HepG2 (cell line): ENCODE measurements at regions not wholly inside any gene's neighbourhood (a gene's known extent, or its start where the extent isn't known, plus 50 kb on each side); places are given as distances from the start of the nearest gene placed in this dataset.

Experiments used
- DPF2 ChIP-seq: sonication (generic); formaldehyde crosslinking; IDR thresholded peaks from 2 replicates; pipeline ENCODE4 v1.4.0; 2020; ENCODE audit warnings: mild to moderate bottlenecking, low read depth, missing genetic modification reagents, borderline replicate concordance
- KAT7 ChIP-seq: IDR thresholded peaks from 2 replicates; pipeline ENCODE4 v1.6.1; 2018; ENCODE audit warnings: borderline replicate concordance, missing compliant biosample characterization
- MTF2 ChIP-seq: sonication (generic); formaldehyde crosslinking; IDR thresholded peaks from 2 replicates; pipeline ENCODE4 v1.5.0; 2020; ENCODE audit warnings: missing genetic modification reagents, borderline replicate concordance
- PAX8 ChIP-seq: sonication (generic); formaldehyde crosslinking; IDR thresholded peaks from 2 replicates; pipeline ENCODE4 v1.8.0; 2022; ENCODE audit warnings: mild to moderate bottlenecking, missing genetic modification reagents, borderline replicate concordance
- POLR2AphosphoS5 ChIP-seq: IDR thresholded peaks from 2 replicates; pipeline ENCODE4 v1.6.1; 2012; ENCODE audit warnings: low read depth, low read length
- SALL2 ChIP-seq: sonication (generic); formaldehyde crosslinking; IDR thresholded peaks from 2 replicates; pipeline ENCODE4 v1.8.1; 2023; ENCODE audit warnings: mild to moderate bottlenecking, missing genetic modification reagents, inconsistent platforms
- ZBTB21 ChIP-seq: sonication (generic); formaldehyde crosslinking; IDR thresholded peaks from 2 replicates; pipeline ENCODE4 v1.4.0; 2020; ENCODE audit warnings: missing genetic modification reagents
- ZBTB38 ChIP-seq: sonication (generic); formaldehyde crosslinking; IDR thresholded peaks from 2 replicates; pipeline ENCODE4 v1.5.1; 2020; ENCODE audit warnings: mild to moderate bottlenecking, missing genetic modification reagents
- ZNF224 ChIP-seq: sonication (generic); formaldehyde crosslinking; IDR thresholded peaks from 2 replicates; pipeline ENCODE4 v1.5.0; 2020; ENCODE audit warnings: mild to moderate bottlenecking, missing genetic modification reagents
- ZSCAN30 ChIP-seq: sonication (generic); formaldehyde crosslinking; IDR thresholded peaks from 2 replicates; pipeline ENCODE4 v1.5.0; 2020; ENCODE audit warnings: mild to moderate bottlenecking, missing genetic modification reagents
- TF ChIP-seq, protein P1 (sequence below): sonication (generic); formaldehyde crosslinking; IDR thresholded peaks from 2 replicates; pipeline ENCODE4 v1.5.0; 2020; ENCODE audit warnings: mild to moderate bottlenecking, missing genetic modification reagents, moderate library complexity
- TF ChIP-seq, protein P2 (sequence below): IDR thresholded peaks from 2 replicates; pipeline ENCODE4 v1.6.1; 2012; ENCODE audit warnings: low read length, improper control_type of control experiment

- no peak for TF ChIP-seq ZBTB38 (CRISPR knock-in tag)
- TF ChIP-seq ZNF224 (CRISPR knock-in tag): no peak
- TF ChIP-seq ZSCAN30 (CRISPR knock-in tag): no peak
- no peak for TF ChIP-seq ZBTB21 (CRISPR knock-in tag)
- TF ChIP-seq, protein P1, sequence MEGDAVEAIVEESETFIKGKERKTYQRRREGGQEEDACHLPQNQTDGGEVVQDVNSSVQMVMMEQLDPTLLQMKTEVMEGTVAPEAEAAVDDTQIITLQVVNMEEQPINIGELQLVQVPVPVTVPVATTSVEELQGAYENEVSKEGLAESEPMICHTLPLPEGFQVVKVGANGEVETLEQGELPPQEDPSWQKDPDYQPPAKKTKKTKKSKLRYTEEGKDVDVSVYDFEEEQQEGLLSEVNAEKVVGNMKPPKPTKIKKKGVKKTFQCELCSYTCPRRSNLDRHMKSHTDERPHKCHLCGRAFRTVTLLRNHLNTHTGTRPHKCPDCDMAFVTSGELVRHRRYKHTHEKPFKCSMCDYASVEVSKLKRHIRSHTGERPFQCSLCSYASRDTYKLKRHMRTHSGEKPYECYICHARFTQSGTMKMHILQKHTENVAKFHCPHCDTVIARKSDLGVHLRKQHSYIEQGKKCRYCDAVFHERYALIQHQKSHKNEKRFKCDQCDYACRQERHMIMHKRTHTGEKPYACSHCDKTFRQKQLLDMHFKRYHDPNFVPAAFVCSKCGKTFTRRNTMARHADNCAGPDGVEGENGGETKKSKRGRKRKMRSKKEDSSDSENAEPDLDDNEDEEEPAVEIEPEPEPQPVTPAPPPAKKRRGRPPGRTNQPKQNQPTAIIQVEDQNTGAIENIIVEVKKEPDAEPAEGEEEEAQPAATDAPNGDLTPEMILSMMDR (CRISPR knock-in tag): no peak
- TF ChIP-seq, protein P2, sequence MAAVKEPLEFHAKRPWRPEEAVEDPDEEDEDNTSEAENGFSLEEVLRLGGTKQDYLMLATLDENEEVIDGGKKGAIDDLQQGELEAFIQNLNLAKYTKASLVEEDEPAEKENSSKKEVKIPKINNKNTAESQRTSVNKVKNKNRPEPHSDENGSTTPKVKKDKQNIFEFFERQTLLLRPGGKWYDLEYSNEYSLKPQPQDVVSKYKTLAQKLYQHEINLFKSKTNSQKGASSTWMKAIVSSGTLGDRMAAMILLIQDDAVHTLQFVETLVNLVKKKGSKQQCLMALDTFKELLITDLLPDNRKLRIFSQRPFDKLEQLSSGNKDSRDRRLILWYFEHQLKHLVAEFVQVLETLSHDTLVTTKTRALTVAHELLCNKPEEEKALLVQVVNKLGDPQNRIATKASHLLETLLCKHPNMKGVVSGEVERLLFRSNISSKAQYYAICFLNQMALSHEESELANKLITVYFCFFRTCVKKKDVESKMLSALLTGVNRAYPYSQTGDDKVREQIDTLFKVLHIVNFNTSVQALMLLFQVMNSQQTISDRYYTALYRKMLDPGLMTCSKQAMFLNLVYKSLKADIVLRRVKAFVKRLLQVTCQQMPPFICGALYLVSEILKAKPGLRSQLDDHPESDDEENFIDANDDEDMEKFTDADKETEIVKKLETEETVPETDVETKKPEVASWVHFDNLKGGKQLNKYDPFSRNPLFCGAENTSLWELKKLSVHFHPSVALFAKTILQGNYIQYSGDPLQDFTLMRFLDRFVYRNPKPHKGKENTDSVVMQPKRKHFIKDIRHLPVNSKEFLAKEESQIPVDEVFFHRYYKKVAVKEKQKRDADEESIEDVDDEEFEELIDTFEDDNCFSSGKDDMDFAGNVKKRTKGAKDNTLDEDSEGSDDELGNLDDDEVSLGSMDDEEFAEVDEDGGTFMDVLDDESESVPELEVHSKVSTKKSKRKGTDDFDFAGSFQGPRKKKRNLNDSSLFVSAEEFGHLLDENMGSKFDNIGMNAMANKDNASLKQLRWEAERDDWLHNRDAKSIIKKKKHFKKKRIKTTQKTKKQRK: no peak
- TF ChIP-seq PAX8: no peak
- no peak for TF ChIP-seq DPF2 (CRISPR knock-in tag)
- no peak for TF ChIP-seq KAT7 (CRISPR knock-in tag)
- TF ChIP-seq MTF2 (CRISPR knock-in tag): no peak
- TF ChIP-seq POLR2AphosphoS5: no peak
- no peak for TF ChIP-seq SALL2 (CRISPR knock-in tag)
These were observed 632.0 kb downstream of the SLITRK5 start for GRCh38 chr13:88303157-88303556.
